ENCODE measurements at regions not wholly inside any gene's neighbourhood (a gene's known extent, or its start where the extent isn't known, plus 50 kb on each side); places are given as distances from the start of the nearest gene placed in this dataset.

- TF ChIP-seq CTCF (IDR thresholded peaks at IDR 0.05) (no peak), POLR2A (IDR thresholded peaks at IDR 0.05; ENCODE audit: low read depth) (no peak)
Measured at GRCh38 chr3:40872258-40872920, 326.9 kb upstream of the CTNNB1 start.
